HepG2 (cell line): ENCODE measurements at regions not wholly inside any gene's neighbourhood (a gene's known extent, or its start where the extent isn't known, plus 50 kb on each side); places are given as distances from the start of the nearest gene placed in this dataset.

ENCODE experiments used
- IRF2 ChIP-seq: IDR thresholded peaks from 2 replicates; pipeline ENCODE4 v1.6.1; 2018; ENCODE audit warnings: missing genetic modification reagents, missing compliant biosample characterization
- MIXL1 ChIP-seq: IDR thresholded peaks from 2 replicates; pipeline ENCODE4 v1.6.1; 2016
- POLR2AphosphoS5 ChIP-seq: IDR thresholded peaks from 2 replicates; pipeline ENCODE4 v1.6.1; 2012; ENCODE audit warnings: low read depth, low read length
- SIN3A ChIP-seq: IDR thresholded peaks from 2 replicates; pipeline ENCODE4 v1.6.1; 2011; ENCODE audit warnings: low read depth, mild to moderate bottlenecking, control low read depth, low read length, borderline replicate concordance
- SMAD1 ChIP-seq: sonication (generic); formaldehyde crosslinking; IDR thresholded peaks from 2 replicates; pipeline ENCODE4 v1.4.0; 2020; ENCODE audit warnings: missing genetic modification reagents, low read depth, mild to moderate bottlenecking, borderline replicate concordance
- TAF15 ChIP-seq: fragments of 200-400 bp; formaldehyde crosslinking; IDR thresholded peaks from one replicate; pipeline ENCODE4 v1.6.1; 2018; ENCODE audit warnings: mild to moderate bottlenecking, low read depth, low read length; ENCODE audit not compliant: poor library complexity, severe bottlenecking
- THYN1 ChIP-seq: sonication (generic); formaldehyde crosslinking; IDR thresholded peaks from 2 replicates; pipeline ENCODE4 v1.8.1; 2023; ENCODE audit warnings: low read depth, mild to moderate bottlenecking, moderate library complexity, missing genetic modification reagents, borderline replicate concordance
- YEATS2 ChIP-seq: sonication (generic); formaldehyde crosslinking; IDR thresholded peaks from 2 replicates; pipeline ENCODE4 v1.4.0; 2020; ENCODE audit warnings: missing genetic modification reagents, borderline replicate concordance
- ZNF274 ChIP-seq: sonication (generic); formaldehyde crosslinking; IDR thresholded peaks from 2 replicates; pipeline ENCODE4 v1.5.1; 2020; ENCODE audit warnings: mild to moderate bottlenecking, missing genetic modification reagents
- ZNF362 ChIP-seq: sonication (generic); formaldehyde crosslinking; IDR thresholded peaks from 2 replicates; pipeline ENCODE4 v1.4.0; 2020; ENCODE audit warnings: missing genetic modification reagents, mild to moderate bottlenecking, borderline replicate concordance
- TF ChIP-seq, protein P1 (sequence below): sonication (generic); formaldehyde crosslinking; IDR thresholded peaks from 2 replicates; pipeline ENCODE4 v1.4.0; 2020; ENCODE audit warnings: low read depth, mild to moderate bottlenecking, missing genetic modification reagents

- no peak for TF ChIP-seq POLR2AphosphoS5
- no peak for TF ChIP-seq MIXL1 (CRISPR knock-in tag)
- no peak for TF ChIP-seq SMAD1 (CRISPR knock-in tag)
- TF ChIP-seq ZNF274 (CRISPR knock-in tag) = no peak
- no peak for TF ChIP-seq THYN1 (CRISPR knock-in tag)
- TF ChIP-seq TAF15 = no peak
- TF ChIP-seq ZNF362 (CRISPR knock-in tag) = no peak
- no peak for TF ChIP-seq SIN3A
- TF ChIP-seq, protein P1, sequence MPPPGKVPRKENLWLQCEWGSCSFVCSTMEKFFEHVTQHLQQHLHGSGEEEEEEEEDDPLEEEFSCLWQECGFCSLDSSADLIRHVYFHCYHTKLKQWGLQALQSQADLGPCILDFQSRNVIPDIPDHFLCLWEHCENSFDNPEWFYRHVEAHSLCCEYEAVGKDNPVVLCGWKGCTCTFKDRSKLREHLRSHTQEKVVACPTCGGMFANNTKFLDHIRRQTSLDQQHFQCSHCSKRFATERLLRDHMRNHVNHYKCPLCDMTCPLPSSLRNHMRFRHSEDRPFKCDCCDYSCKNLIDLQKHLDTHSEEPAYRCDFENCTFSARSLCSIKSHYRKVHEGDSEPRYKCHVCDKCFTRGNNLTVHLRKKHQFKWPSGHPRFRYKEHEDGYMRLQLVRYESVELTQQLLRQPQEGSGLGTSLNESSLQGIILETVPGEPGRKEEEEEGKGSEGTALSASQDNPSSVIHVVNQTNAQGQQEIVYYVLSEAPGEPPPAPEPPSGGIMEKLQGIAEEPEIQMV (CRISPR knock-in tag) = no peak
- no peak for TF ChIP-seq YEATS2 (CRISPR knock-in tag)
- TF ChIP-seq IRF2 (CRISPR knock-in tag) = no peak
These were observed 67.4 kb downstream of the RPLP1 start for GRCh38 chr15:69520067-69520466.
